Brain microvascular endothelial cell (primary cell): ENCODE measurements at regions not wholly inside any gene's neighbourhood (a gene's known extent, or its start where the extent isn't known, plus 50 kb on each side); places are given as distances from the start of the nearest gene placed in this dataset.

ENCODE experiments used
- DNase-seq: peaks from one replicate; pipeline ENCODE4 v3.0.0-alpha.2; 2020
- H3K27ac ChIP-seq: fragments of 250-450 bp; sonication (Bioruptor Pico); 2 replicates; pipeline ENCODE4 v1.5.1; 2020; ENCODE audit warnings: mild to moderate bottlenecking, moderate library complexity
- H3K27me3 ChIP-seq: fragments of 250-450 bp; sonication (Bioruptor Pico); replicated peaks from 2 replicates; pipeline ENCODE4 v1.5.1; 2020; ENCODE audit warnings: mild to moderate bottlenecking
- H3K36me3 ChIP-seq: fragments of 250-450 bp; sonication (Bioruptor Pico); replicated peaks from 2 replicates; pipeline ENCODE4 v1.5.1; 2020; ENCODE audit warnings: mild to moderate bottlenecking
- H3K4me3 ChIP-seq: 2 replicates; pipeline ENCODE4 v1.5.1; 2011; ENCODE audit warnings: low read depth, mild to moderate bottlenecking, control low read depth, low read length, moderate library complexity
- CTCF ChIP-seq: IDR thresholded peaks from 2 replicates; pipeline ENCODE4 v1.5.1; 2011; ENCODE audit warnings: low read depth, mild to moderate bottlenecking, moderate library complexity, low read length, control low read depth, inconsistent platforms; ENCODE audit errors: missing control alignments
- in situ Hi-C: cut with HindIII; loops from 2 replicates; pipeline ENCODE4 v1.10.0; 2017; ENCODE audit warnings: low sequenced_read_pairs, low pct_ligation_motif_present

- in situ Hi-C loops: no loop called here
- Histone ChIP-seq H3K4me3 (no peak overlapping the region), H3K27ac (no peak overlapping the region), H3K27me3 (no peaks in the 10 kb centered on the region), H3K36me3 (no peaks in the 10 kb centered on the region)
- DNase-seq: no peak
- TF ChIP-seq CTCF: no peak
These were observed 210.4 kb upstream of the CXCR4 start for GRCh38 chr2:136328207-136328795.

DNA sequence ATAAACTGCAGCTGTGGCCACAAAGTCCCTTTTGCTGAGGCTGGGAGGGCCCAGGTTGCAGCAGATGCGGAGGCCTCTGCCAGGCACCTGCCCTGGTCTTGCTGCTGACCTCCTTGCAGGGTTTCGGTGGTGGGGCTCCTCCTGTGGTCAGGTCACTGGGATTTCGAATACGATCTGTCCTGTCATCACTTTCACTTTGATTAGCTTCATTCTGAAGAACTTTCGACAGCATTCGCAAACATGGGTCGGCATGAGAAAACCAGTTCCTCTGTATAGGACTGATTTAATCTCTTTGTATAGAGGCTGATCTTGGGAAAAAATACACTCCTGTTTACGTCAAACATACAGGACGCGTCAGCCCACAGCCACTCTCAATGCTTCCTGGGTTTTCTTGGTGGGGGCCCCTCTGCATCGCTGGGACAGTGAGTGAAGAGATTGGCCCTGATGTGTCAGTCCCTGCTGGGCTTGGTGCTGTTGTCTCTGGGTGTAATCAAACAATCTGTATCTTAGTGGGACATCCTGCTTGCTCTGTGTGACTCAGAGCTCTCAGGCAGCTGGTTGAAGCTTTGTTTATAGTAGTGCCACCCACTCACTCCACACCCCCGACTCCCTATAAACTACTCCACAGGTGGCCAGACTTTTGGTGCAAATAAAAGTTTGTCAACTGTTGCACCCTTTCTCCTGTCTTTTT lies 209.4 kb upstream of the CXCR4 start:
- in situ Hi-C loops: no loop called here
- no peak overlapping the region for H3K27ac ChIP-seq
- no peak for TF ChIP-seq CTCF
- no peaks in the 10 kb centered on the region for H3K27me3 ChIP-seq
- DNase-seq: peak; percentile 64
- no peak overlapping the region for H3K4me3 ChIP-seq
- no peaks in the 10 kb centered on the region for H3K36me3 ChIP-seq

- Histone ChIP-seq H3K36me3 (no peaks in the 10 kb centered on the region), H3K27ac (no peak overlapping the region), H3K27me3 (no peaks in the 10 kb centered on the region), H3K4me3 (no peak overlapping the region)
- in situ Hi-C loops: no loop called here
- no peak for TF ChIP-seq CTCF
- DNase-seq: no peak
These were observed 207.9 kb upstream of the CXCR4 start for GRCh38 chr2:136325844-136326331.

DNA sequence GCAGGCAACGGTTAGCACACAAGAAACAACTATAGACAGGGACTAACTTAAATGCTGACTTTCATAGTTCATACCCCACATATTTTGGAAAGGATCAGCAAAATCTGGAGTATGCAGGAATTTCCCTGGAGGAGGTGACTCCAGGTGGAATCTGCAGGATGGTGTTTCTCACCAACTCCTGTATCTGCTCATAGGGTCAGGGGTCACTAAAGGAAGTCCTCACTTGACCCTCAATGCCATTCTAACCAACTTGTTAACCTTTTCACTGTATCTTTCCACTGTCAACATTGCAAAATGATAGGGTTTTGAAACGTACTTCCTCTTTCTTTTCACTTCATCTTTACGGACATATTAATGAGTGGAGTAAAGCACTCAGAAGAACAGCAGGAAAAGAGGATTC lies 207.0 kb upstream of the CXCR4 start:
- in situ Hi-C loops: no loop called here
- no peak for DNase-seq
- Histone ChIP-seq H3K27me3 (no peaks in the 10 kb centered on the region), H3K4me3 (no peak overlapping the region), H3K36me3 (no peaks in the 10 kb centered on the region), H3K27ac (no peak overlapping the region)
- no peak for TF ChIP-seq CTCF

GRCh38 chr2:136323935-136324334 lies 206.0 kb upstream of the CXCR4 start:
- DNase-seq: no peak
- H3K4me3 ChIP-seq: no peak overlapping the region
- no peak overlapping the region for H3K27ac ChIP-seq
- in situ Hi-C loops: no loop called here
- no peak for TF ChIP-seq CTCF
- H3K27me3 ChIP-seq: no peaks in the 10 kb centered on the region
- H3K36me3 ChIP-seq: no peaks in the 10 kb centered on the region
